ENCODE measurements at regions not wholly inside any gene's neighbourhood (a gene's known extent, or its start where the extent isn't known, plus 50 kb on each side); places are given as distances from the start of the nearest gene placed in this dataset.

GRCh38 chr2:220117025-220117424 lies 489.6 kb downstream of the SLC4A3 start:
- TF ChIP-seq POLR2A (IDR thresholded peaks at IDR 0.05) = no peak
- no peak for TF ChIP-seq CTCF (IDR thresholded peaks at IDR 0.05)
- TF ChIP-seq EP300 (IDR thresholded peaks at IDR 0.05) = no peak
- no peak for TF ChIP-seq POLR2AphosphoS5 (IDR thresholded peaks at IDR 0.05)
